ENCODE measurements at regions not wholly inside any gene's neighbourhood (a gene's known extent, or its start where the extent isn't known, plus 50 kb on each side); places are given as distances from the start of the nearest gene placed in this dataset.

DNA sequence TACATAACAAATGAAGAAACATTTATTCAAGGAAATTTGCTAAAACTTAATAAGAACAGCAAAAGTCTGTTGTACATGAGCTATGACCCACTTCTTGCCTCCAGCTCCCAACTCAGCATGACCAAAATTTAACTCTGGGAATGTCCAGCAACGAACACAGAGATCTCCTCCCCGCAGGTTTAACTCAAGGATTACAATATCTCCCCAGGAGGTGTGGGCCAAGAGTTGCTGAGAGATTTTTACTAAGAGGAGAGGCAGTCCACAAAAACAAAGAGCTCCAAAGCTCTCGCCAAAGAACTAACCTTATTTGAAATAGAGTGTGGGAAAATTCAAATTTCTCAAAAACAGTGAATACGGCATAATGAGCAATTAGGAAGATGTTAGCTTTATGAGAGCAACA, 318.5 kb downstream of the GRB14 start:
- DNase-seq (ENCODE audit: low spot score): no peak

DNA sequence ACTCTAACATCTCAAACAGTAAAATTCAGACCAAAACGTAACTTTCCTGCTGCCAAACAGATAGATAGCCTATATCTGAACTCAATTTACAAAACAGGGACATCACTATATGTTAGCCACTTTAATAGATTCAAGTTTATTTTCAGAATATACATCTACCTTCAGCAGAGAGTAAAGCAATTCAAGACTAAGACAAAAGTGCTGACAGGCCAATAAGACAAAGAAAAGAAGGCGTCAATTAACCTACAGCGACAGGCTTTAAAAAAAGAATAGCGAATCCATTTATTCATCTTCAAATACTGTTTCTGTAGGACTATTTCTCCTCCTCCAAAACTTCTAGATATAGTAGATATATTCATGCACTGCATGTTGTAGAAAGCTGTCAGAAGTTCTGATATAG, 333.0 kb downstream of the GRB14 start:
- no peak for DNase-seq (ENCODE audit: low spot score)

DNA sequence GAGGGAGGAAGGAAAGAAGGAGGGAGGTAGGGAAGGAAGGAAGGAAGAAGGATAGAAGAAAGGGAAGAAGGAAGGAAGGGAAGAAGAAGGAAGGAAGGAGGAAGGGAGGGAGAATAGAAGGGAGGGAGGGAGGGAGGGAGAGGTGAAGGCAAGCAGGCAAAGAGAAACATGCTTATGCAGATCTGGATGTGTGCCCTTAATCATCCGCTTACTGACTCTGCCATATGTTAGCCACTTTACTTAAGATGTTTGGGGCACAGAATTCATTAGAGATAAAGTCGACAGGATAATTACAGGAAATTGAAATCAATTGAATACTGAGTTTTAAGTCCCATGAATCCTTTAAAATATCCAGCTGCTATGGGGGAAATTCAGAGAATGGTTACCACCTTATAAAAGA, 334.2 kb downstream of the GRB14 start:
- no peak for DNase-seq (ENCODE audit: low spot score)

GRCh38 chr2:164285576-164285975, 335.7 kb downstream of the GRB14 start:
- no peak for DNase-seq (ENCODE audit: low spot score)

- no peak for DNase-seq (ENCODE audit: low spot score)
These were observed 339.4 kb downstream of the GRB14 start for GRCh38 chr2:164281896-164282295.

- DNase-seq (ENCODE audit: low spot score): no peak
These were observed 345.6 kb downstream of the GRB14 start for GRCh38 chr2:164275659-164276058.

DNA sequence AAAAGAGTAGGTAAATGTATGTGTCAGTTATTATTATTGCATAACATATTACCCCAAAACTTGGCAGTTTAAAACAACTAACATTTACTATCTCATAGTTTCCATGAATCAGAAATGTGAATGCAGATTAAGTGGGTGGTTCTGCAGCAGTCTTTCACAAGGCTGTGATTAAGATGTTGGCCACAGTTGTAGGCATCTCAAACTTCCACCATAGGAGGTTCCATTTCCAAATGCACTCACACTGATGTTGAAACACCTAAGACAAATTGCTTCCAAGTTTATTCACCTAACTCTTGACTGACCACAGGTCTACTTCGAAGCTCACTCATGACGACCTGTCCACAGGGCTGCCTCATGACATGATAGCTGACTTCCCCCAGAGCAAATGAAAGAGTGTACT, 360.8 kb downstream of the GRB14 start:
- no peak for DNase-seq (ENCODE audit: low spot score)

- DNase-seq (ENCODE audit: low spot score): no peak
These were observed 363.5 kb downstream of the GRB14 start for GRCh38 chr2:164257742-164258141.

DNA sequence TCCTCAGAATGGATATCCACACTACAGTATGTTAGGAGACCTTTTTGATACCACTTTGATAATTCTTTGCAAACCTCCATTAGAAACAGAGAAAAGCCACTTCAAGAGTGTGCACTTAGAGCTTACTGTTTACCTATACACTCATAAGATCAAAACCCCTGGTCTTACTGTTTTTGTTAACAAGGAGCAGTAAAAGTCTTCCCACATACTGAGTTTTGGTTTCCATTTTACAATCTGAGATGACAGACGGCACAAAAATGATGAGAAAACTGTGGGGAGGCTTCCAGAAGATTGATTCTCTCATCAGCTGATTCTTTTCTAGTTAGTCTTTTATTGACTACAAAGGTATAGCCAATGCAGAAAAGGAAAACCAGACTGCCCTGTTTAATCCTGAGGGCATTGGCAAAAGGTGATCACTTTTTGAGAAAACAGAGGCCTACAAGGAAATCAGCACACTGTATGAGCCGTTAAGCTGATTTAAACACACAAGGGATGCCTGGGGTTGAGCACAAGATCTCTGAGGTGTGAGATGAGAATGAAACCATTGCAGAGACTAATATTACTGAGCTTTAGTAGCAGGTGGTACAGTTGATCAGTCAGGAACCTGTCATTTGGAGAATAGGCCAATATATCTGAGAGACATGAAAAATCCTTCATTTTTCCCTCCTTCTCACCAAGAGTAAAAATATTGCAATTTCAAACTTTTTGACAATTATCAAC, 368.6 kb downstream of the GRB14 start:
- DNase-seq (ENCODE audit: low spot score): no peak

- DNase-seq (ENCODE audit: low spot score): no peak
These were observed 378.0 kb downstream of the GRB14 start for GRCh38 chr2:164243315-164243714.

GRCh38 chr2:164242409-164242808, 378.9 kb downstream of the GRB14 start:
- no peak for DNase-seq (ENCODE audit: low spot score)

GRCh38 chr2:164234074-164234473, 387.2 kb downstream of the GRB14 start:
- DNase-seq (ENCODE audit: low spot score): no peak

- DNase-seq (ENCODE audit: low spot score): no peak
These were observed 397.3 kb downstream of the GRB14 start for GRCh38 chr2:164224007-164224406.

DNA sequence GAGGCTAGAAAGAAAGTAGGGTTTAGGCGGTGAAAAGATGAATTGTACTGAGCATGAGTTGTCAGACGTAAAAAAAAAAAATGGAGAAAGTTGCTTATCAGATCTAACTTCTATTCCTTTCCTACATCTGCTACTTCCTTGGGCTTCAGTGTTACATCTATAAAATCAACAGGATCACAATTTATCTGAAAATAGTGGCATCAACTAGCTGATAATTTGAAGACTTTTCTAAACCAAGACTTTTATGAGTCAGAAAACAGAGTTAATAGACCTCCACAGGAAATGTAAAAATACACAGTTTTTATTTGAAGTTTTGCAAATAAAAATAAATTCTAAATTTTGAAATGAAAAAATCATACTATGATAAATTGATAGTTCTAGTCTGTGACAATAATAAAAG, 399.8 kb downstream of the GRB14 start:
- DNase-seq (ENCODE audit: low spot score): no peak

DNA sequence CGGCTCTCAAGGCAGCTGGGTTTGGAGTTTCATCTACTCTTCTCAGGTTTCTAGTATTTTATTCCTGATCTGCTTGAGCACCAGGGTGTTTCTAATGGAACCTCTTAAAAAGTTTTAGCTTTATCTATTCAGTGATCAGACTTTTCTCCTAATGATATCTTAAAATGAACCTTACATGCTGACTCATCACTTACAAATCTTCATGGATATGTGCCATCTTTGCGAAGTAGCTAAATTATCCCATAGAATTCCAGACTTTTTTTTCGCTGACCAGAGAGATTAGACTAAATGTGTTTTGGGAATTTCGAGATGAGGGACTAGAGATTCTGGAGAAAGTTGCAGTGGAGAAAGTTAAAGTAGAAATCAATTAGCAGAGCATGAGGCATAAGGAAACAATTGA, 401.0 kb downstream of the GRB14 start:
- DNase-seq (ENCODE audit: low spot score): no peak

DNA sequence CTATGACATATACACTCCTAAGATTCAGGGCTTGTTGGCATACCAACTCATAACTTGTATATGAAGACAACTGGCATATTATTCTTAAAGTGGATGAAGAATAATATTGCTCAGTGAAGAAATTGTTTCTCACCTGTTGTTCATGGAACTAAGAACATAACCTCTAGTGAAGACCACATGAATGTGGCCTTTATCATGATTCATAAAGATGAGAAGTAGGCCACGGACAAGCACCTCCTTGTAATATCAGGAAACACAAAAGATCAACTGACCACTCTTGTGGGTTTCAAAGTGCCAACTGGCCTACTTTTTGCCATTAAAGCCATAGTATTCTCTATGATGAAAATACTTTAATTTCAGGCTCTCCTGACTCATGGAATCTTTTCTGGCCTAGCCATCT, 407.4 kb downstream of the GRB14 start:
- no peak for DNase-seq (ENCODE audit: low spot score)

DNA sequence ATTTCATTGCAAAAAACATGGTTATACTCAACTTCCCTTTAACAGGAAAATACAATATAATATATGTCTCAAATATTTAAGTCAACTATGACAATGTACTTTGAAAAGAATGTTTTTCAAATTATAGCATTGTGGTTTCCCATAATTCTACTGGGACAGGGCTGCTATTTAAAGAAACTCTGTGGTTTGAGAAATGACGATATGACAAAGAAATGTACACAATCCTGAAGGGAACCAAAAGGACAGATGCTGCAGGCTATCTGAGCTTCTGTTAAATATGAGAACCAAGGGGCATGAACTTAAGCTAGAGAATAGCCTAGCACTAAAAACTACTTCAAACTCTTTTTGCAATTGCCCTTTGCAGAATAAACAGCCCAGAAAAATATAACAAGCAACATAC, 415.9 kb downstream of the GRB14 start:
- peak; percentile 36 for DNase-seq (ENCODE audit: low spot score)

- DNase-seq (ENCODE audit: low spot score): no peak
These were observed 418.2 kb downstream of the GRB14 start for GRCh38 chr2:164203131-164203530.

DNA sequence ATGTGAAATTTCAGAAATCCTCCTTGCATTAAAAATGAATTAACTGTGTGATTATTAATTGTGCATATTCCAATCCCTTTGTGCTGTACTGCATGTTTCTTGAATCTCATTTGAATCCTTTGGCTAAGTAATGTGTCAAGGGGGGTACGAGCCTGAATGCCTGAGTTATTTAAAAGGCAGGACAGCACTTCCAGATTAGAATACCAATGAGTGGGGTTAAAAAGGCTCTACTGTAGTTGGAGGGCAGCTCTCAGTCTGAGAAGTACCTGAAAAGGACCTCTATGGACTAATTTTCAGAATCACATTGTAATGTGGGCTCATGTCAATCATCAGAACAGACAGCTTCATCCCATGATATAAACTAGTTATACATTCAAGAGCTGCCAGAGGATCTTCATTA, 423.0 kb downstream of the GRB14 start:
- DNase-seq (ENCODE audit: low spot score): no peak

- no peak for DNase-seq (ENCODE audit: low spot score)
These were observed 430.6 kb downstream of the GRB14 start for GRCh38 chr2:164190700-164191099.

GRCh38 chr2:164189851-164190250, 431.4 kb downstream of the GRB14 start:
- no peak for DNase-seq (ENCODE audit: low spot score)

DNA sequence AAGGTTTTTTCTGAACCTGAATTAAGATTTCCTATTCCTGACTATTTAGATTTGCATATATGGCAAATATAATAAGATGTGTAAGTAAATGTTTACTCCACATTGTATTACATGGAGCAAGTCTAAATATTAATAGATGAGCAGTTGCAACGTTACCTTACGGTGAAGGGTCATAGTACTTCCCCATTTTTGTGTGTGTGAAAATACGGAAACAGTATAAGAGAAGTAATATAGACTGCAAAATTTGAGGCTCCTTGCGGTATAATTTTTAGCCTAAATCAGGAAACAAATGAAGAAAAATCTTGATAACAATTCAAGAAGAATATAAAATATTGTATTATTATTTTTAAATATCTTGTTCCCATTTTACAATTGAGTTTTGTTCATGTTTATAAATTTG, 434.2 kb downstream of the GRB14 start:
- no peak for DNase-seq (ENCODE audit: low spot score)

DNA sequence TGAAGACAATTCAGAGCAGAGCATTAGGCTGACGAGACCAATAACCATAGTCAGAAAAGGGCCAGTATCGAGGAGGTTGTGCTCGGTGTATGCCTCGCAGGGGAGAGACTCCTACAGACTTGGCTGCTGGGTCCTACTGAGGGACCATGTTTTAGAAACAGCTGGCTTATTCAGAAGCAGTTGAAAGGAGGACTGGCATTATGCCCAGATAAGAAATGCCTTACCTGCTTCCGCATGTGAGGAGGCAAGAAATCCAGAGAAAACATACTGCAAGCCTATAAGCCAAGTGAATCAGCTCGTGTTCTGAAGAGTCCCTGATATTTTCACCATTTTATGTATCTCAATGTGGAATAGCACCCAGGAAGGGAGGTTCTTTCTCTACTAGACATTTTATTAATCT, 434.7 kb downstream of the GRB14 start:
- no peak for DNase-seq (ENCODE audit: low spot score)

GRCh38 chr2:164182116-164182627, 439.1 kb downstream of the GRB14 start:
- DNase-seq (ENCODE audit: low spot score): peak; percentile 20
